HG03432 (cell line): ENCODE measurements at regions not wholly inside any gene's neighbourhood (a gene's known extent, or its start where the extent isn't known, plus 50 kb on each side); places are given as distances from the start of the nearest gene placed in this dataset.

Experiments used
- ATAC-seq: cut with Tn5 transposase; IDR thresholded peaks from one replicate; pipeline ENCODE4 v1.9.1; 2021; ENCODE audit warnings: mild to moderate bottlenecking, moderate library complexity; ENCODE audit not compliant: unreplicated experiment

DNA sequence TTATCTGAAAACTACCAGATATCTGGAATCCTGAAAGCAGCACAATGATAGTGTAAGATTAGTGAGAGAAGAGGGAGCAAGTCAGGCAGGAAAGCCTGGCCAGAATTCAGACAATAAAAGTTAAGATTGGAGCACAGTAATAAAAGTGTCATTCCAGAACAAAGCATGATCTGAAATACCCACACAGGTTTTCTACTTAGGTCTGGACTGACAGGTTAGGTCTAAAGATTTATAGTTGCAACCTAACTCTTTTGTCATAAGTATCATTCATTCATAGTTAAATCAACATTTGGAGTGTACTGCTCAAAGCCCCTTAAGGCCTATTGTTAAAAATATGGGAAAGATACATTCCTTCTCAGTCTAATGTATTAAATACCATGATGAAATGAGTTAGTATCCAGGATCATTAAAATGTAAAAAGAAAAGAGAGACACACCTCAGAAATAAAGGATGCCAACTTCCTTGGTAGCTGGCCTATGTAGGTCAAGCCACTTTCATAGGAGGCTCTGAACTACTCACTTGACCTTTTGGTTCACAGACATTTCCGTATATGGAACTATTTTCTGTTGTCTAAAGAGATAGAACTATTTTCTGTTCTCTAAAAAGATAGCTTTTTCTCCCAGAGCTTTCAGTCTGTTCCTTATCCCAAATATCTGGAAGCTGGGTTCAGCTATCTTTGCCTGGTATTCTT lies 105.2 kb downstream of the FAS start:
- no peak for ATAC-seq

GRCh38 chr10:89093728-89094127 lies 103.1 kb downstream of the FAS start:
- no peak for ATAC-seq

DNA sequence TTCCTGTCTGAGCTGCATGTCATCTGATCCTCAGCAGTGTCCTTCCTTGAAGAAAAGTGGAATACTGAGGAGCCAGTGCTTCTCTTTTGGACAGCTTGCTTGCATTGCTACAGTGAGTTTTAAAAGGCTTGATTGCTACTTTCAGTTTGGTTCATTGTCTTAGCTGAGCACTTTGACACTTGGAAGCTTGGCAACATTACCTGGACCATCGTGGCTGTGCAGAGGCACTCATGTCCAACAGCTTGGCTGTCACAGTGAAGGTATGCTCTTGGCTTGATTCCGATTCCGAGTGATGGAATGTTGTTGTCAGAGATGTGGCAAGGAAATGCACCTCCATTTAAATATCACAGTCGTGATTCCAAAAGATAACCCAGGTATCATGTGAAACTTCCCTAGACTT lies 102.4 kb downstream of the FAS start:
- ATAC-seq = no peak

- ATAC-seq = no peak
These were observed 101.8 kb downstream of the FAS start for GRCh38 chr10:89092439-89092838.

DNA sequence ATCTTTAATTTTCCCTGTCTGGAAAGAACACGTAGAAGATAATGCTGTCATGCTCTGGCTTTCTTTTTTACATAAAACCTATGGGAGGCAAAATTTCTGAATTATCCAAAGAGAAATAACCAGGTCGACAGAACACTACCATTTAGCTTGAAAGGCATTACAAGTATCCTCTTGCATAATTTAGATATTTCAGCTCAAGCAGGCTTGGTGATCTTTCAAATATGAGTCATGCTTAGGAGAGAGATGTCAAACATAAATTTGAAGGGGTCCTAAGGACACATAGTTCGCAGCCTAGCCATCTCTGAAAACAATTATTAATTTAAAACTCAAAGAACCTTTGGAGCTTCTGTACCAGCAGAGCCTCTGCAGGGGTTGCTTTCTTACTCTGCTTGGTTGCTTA lies 100.9 kb downstream of the FAS start:
- no peak for ATAC-seq

DNA sequence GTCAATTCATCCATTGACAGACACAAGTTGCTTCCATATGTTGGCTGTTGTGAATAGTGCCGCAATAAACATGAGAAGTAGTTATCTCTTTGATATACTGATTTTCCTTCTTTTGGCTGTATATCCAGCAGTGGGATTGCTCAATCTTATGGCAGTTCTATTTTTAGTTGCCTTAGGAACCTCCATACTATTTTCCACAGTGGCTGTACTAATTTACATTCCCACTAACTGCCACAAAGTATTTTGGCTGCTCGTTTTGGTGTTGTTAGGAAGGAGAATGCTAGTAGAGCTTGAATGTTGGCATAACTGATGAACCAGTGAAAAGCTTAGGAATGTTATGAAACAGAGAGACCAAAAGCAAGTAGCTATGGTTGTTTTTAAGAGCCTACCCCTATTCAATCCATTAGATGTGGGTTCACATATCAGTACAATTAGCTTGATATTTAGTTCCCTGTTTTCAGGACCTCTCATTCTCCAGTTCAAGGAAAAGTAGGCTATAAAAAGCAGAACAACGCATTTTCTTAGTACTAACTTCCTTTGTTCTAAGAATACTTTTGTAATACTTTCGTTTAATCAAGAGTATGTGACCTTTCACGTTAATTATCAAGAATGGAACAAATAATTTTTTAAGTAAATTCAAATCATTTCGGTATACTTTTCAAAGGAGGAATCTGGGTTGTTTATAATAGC lies 100.3 kb downstream of the FAS start:
- no peak for ATAC-seq

- no peak for ATAC-seq
These were observed 96.4 kb downstream of the FAS start for GRCh38 chr10:89086801-89087521.

DNA sequence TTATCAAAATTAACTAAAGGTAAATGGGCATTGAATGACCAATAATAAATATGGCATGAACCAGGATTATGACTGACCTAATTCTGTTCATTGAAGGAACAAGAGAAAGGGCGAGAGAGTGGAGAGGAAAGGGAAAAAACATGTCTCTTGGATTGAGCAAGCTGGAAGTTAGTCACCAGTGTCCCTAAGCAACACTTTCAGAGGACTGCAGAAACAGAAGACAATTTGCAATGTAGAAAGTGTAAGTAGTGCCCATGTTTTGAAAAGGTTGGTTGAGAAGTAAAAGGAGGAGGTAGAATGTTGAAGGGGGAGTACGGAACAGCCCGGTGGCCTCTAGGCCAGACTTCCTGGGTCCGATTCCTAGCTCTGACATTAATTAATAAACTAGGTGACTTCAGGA lies 94.6 kb downstream of the FAS start:
- no peak for ATAC-seq

DNA sequence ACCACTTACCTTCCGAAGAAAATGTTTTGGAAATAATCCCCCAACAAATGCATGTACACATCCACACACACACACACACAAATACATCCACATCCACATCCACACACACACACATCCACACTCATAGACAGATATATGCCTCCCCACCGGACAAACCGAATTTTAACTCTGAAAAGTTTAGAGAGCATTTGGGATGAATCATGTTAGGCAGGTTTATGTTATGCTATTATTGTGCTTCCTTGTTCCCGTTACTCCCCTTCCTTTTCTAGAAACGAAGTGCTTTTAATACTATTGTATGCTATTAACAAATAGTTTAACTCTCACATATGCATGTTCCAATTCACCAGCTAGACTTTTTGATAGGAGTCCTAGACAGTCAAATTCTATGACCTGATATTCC lies 91.5 kb downstream of the FAS start:
- ATAC-seq = no peak

- ATAC-seq = no peak
These were observed 90.1 kb downstream of the FAS start for GRCh38 chr10:89080660-89081059.

DNA sequence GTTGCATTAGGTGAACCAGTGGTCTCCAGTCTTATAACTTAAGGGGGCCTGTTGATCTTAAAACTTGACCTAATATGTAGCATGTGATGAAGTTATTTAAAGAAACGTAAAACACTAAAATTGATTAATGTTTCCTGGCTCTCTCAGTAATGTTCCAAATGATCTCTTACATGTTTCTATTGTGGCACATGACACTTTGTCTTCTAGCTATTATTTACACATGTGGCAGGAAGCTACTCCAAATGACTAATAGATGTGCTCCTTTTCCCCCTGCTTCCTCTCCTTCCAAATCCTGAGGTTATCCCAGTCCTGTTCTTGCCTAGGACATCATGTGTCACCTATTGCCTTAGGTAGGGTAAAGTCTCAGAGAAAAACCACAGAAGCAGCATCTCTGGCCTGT lies 89.4 kb downstream of the FAS start:
- no peak for ATAC-seq

- no peak for ATAC-seq
These were observed 88.4 kb downstream of the FAS start for GRCh38 chr10:89078724-89079672.

DNA sequence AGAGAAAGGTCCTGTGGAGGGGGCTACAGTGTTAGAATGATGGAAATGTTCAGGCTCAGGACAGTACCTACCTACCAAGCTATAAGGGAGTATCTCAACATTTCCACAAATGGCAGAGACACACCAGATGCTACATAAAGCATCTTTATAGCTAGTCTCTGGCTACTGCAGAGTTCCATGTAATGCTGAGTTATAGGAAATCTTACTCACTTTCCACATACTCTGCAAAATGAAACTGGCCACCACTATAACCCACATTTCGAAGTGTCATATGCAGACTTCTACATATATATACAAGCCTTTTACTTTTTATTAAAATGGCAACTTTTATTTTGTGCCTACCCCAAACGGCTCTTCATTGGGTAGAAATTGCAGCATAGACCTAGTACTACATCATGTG lies 85.5 kb downstream of the FAS start:
- ATAC-seq = no peak

GRCh38 chr10:89075631-89076030 lies 85.0 kb downstream of the FAS start:
- ATAC-seq = no peak

DNA sequence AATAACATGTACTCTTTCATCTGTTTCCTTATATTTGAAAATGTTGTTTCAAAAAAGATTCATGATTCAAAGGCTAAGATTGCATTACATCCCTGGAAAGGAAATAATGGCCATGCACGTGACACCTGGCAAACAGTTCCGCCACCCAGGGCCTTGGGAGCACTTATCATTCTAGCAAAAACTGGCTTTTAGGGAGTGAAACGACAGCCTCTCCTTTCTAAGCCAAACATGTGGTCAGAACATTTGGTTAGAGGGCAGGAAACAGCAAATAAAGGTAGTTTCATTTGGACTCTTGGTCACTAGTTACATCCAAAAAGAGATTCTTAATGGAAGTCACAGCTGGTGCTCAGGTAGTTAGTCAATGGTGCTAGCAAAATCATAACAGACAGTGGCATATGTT lies 83.5 kb downstream of the FAS start:
- no peak for ATAC-seq

- ATAC-seq = no peak
These were observed 83.1 kb downstream of the FAS start for GRCh38 chr10:89073719-89074118.

GRCh38 chr10:89069589-89069988 lies 79.0 kb downstream of the FAS start:
- ATAC-seq = no peak
